ENCODE measurements at regions not wholly inside any gene's neighbourhood (a gene's known extent, or its start where the extent isn't known, plus 50 kb on each side); places are given as distances from the start of the nearest gene placed in this dataset.
A peak's percentile ranks its signal among the peaks of the same experiment; 100 is the strongest.

DNA sequence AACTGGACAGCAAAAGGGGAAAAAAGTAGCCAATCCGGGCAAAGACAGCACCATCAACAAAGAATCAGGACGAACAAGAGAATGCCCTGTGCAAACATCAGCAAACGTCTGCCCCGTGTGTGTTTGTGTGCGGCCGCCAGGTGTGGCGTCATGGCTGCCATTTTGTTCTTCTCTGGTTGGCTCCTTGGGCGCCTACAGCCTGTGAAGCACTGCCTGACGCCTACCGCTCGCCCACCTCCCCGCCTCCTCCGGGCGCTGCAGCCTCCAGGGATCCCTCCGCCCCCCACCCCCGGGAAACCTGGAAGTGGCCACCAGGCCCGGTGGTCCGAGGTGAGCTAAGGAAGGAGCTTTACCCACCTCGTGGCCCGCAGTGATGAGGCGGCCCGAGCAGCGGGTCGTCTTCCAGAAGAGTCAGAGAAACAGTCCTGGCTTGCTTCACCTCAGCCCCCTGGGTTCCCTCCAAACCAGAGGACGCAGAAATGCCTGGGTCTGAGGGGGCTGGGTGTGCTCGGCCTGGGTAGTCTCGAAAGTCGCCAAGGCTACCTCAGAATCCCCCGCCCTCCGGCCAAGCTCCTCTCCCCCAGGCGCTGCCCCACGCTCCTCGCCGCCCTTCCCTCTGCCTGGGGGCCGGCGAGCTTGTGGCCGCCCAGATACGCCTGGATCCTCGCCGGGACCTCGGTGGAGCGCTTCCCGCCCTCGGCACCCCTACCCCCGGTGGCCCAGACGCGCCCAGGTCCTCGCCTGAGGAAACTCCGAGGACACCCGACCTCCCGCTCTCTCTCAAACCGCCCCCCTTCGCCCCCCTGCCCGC lies 61.8 kb upstream of the IL6 start:
- TF ChIP-seq ZFX (IDR thresholded peaks at IDR 0.05; ENCODE audit: borderline replicate concordance) = no peak
- TF ChIP-seq, protein P1, sequence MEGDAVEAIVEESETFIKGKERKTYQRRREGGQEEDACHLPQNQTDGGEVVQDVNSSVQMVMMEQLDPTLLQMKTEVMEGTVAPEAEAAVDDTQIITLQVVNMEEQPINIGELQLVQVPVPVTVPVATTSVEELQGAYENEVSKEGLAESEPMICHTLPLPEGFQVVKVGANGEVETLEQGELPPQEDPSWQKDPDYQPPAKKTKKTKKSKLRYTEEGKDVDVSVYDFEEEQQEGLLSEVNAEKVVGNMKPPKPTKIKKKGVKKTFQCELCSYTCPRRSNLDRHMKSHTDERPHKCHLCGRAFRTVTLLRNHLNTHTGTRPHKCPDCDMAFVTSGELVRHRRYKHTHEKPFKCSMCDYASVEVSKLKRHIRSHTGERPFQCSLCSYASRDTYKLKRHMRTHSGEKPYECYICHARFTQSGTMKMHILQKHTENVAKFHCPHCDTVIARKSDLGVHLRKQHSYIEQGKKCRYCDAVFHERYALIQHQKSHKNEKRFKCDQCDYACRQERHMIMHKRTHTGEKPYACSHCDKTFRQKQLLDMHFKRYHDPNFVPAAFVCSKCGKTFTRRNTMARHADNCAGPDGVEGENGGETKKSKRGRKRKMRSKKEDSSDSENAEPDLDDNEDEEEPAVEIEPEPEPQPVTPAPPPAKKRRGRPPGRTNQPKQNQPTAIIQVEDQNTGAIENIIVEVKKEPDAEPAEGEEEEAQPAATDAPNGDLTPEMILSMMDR (IDR thresholded peaks at IDR 0.05) = no peak
- no peak overlapping the region for H3K27ac ChIP-seq

DNA sequence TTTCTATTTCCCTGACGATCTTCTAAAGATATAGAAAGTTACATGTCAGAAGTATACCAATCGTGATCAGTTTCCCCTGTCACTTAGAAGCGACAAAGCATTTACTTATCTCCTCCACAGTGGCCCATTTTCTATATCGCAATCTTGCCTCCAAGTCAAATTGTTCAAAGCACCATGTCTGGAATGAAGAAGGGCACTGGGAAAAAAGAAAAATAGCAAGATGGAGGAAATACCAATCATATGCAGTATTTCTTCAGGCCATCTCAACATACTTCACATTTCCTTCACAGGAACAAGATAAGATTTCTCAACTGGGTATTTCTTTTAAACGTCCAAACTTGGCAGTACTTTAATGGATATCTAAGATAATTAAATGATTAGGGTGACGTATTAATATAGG lies 63.3 kb upstream of the IL6 start:
- TF ChIP-seq, protein P1 (IDR thresholded peaks at IDR 0.05) = no peak
- no peak for TF ChIP-seq ZFX (IDR thresholded peaks at IDR 0.05; ENCODE audit: borderline replicate concordance)
- no peak overlapping the region for H3K27ac ChIP-seq

DNA sequence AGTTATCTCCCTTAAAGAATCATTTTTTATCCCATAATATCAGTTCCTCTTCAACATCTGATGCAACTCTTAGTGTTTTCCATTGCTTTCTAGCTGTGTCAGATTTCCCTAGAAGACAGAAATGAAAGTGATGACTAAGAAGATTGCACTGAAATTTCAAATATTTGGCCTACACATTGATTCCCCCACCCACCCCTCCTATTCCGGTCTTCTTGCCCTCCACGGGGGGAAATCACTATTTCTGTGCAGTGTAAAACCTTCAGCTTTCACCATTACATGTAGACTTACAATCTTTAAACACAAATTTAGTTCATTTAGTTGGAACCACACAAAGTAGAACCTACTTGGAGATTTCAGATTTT lies 63.7 kb upstream of the IL6 start:
- TF ChIP-seq ZFX (IDR thresholded peaks at IDR 0.05; ENCODE audit: borderline replicate concordance) = no peak
- TF ChIP-seq, protein P1 (IDR thresholded peaks at IDR 0.05) = no peak
- H3K27ac ChIP-seq = no peak overlapping the region

DNA sequence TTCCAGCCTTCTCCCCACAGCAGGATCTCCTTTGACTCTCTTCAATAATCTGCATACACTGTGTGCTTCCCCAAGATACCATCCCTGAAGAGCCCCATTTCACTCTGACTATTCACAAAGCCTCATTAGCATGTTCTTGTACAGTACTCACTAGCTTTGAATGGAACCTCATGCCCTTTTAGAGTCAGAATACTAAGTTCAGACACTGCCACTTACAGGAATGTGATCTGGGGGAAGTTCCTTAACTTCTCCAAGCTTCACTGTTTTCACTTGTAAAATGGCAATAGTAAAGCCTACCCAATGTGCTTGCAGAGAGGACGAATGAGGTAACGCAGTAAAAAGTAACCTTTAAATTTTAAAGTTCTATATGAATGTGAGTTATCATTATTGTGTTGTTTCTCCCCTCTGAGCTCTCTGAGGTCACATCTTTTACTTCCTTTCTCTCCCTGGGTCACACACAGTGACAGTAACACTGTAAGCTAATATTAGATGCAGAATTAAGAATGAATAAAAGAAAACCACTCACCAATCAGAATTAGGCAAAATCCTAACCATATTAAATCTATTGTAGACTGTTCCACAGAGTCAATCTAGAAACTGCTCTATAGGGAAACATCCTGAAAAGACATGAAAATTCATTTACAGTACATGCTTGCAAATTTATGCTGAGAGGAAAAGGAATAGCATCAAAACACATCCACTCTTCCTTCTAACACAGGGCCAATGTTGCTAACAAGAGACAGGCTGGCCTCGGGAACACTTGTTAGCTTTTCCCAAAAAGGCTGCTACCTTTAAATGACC lies 64.2 kb upstream of the IL6 start:
- no peak overlapping the region for H3K27ac ChIP-seq
- TF ChIP-seq ZFX (IDR thresholded peaks at IDR 0.05; ENCODE audit: borderline replicate concordance) = no peak
- TF ChIP-seq, protein P1 (IDR thresholded peaks at IDR 0.05) = no peak

DNA sequence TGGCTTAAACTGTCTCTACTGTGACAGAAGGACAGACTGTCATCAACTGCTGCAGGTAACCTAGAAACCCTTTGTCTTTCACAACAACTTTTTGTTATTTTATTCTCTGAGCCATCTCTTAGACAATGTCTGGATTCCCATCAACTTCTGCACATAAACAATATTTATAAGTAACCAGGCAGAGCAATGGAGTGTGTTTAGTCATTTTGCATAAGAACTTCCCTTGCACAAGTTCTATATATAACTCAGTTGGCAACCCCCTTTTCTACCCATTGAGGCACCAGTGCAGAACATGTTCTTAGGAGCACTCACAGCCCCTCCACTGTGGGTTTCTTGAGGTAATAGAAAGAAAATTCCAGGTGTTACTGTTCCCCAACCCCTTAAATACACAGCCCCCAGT lies 65.0 kb upstream of the IL6 start:
- H3K27ac ChIP-seq = no peak overlapping the region
- no peak for TF ChIP-seq ZFX (IDR thresholded peaks at IDR 0.05; ENCODE audit: borderline replicate concordance)
- TF ChIP-seq, protein P1 (IDR thresholded peaks at IDR 0.05) = no peak

DNA sequence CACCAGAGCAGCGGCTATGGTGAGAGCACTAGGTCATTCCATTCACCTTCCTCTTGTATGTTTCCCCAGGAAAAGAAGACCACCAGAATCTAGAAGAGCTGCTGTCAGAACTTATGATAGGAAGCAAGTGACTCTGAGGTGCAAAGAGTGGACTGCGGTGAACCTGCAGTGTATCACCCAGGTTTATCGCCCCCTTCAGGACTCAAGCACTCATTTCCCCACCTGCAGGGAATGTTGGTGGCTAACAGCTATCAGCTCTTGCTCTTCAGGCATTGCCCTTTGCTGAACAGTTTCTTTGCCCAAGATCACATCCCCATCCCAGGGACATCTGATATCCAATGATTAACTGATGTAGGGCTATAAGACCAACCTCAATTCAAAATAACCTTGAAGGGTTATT lies 66.3 kb upstream of the IL6 start:
- no peak overlapping the region for H3K27ac ChIP-seq
- TF ChIP-seq, protein P1 (IDR thresholded peaks at IDR 0.05) = peak; percentile 56
- no peak for TF ChIP-seq ZFX (IDR thresholded peaks at IDR 0.05; ENCODE audit: borderline replicate concordance)

DNA sequence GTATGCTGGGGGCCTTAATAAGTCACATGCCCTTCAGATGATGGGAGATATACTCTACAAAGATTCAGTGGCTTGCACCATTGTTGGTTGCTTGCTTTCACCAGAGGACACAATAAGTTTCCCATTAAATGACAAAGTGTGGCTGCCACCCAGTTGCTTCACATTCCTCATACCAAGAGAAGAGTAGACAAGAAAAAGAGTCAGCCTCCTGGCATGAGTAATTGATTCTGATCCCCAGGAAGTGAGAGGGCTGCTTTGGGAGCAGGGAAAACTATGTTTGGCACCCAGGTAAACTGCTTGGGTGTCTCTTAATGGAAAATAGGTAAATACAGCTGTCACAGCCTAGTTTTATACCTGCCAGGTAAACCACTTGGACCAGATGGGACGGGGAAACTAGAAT lies 66.7 kb upstream of the IL6 start:
- TF ChIP-seq ZFX (IDR thresholded peaks at IDR 0.05; ENCODE audit: borderline replicate concordance) = no peak
- TF ChIP-seq, protein P1 (IDR thresholded peaks at IDR 0.05) = no peak
- H3K27ac ChIP-seq = no peak overlapping the region
